ENCODE measurements at regions not wholly inside any gene's neighbourhood (a gene's known extent, or its start where the extent isn't known, plus 50 kb on each side); places are given as distances from the start of the nearest gene placed in this dataset.

DNA sequence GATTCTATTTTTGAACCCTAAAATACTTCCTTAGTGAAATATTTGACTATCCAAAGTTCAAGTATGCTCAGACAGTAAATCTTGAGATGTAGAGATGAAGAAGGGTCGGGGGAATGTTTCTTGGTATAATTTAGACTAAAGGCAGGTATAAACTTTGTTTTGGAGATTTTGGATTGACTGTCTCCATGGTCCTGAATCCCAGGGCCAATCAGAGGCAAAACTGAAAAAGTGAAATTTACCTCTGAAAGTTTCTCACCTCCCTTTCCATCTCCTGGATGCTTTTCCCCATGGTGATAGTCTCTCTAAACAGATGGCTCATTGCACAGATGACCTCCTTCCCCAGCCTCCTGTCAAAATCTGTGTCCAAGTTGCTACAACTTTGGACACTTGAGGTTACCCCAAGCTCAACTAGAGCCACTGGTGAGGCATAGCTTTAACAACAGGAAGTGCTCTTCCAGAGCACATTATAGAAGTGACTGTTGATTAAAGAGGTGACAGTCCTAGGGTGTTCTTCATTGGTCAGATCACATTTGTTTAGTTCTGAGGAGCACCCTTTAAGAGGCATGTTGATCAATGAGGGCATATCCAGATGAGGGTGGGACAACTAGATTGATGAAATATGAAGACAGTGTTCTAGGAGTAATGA, 128.4 kb downstream of the AKAP11 start (continued):
- TF ChIP-seq, protein P1, sequence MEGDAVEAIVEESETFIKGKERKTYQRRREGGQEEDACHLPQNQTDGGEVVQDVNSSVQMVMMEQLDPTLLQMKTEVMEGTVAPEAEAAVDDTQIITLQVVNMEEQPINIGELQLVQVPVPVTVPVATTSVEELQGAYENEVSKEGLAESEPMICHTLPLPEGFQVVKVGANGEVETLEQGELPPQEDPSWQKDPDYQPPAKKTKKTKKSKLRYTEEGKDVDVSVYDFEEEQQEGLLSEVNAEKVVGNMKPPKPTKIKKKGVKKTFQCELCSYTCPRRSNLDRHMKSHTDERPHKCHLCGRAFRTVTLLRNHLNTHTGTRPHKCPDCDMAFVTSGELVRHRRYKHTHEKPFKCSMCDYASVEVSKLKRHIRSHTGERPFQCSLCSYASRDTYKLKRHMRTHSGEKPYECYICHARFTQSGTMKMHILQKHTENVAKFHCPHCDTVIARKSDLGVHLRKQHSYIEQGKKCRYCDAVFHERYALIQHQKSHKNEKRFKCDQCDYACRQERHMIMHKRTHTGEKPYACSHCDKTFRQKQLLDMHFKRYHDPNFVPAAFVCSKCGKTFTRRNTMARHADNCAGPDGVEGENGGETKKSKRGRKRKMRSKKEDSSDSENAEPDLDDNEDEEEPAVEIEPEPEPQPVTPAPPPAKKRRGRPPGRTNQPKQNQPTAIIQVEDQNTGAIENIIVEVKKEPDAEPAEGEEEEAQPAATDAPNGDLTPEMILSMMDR (conservative IDR thresholded peaks at IDR 0.05; ENCODE audit: low read depth in 2 of 2): no peak
- TF ChIP-seq EZH2phosphoT487 (IDR thresholded peaks at IDR 0.05; ENCODE audit: unreplicated experiment) (no peak), JUNB (IDR thresholded peaks at IDR 0.05; ENCODE audit: unreplicated experiment) (no peak), ZNF114 (CRISPR knock-in tag; IDR thresholded peaks at IDR 0.05) (no peak)

DNA sequence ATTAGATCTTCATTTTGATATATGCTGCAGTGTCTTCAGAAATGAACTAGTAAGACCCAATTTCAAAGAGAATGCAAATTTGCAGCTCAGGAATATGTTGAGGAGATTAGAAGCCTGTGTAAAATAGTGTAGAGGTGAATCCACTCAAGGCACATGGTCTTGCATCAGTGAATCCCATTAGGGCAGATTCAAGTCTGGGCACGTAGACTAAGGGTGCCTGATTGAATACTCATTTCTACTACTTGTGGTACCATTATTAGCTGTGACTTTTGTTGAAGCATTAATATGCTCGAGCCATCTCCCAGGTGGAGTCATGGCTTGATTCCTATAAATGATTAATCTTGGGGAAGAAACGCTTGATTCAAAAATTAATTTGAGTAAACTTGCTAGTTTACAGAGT, 129.4 kb downstream of the AKAP11 start:
- H3K9me2 ChIP-seq (ENCODE audit: insufficient read depth): peaks cover 22% of the 10 kb centered on the region
- H3K4me2 ChIP-seq: no peak overlapping the region
- no peak overlapping the region for H3K27ac ChIP-seq (ENCODE audit: low read depth)
- peaks cover 11% of the 10 kb centered on the region for H3K4me1 Mint-ChIP-seq
- H3K27ac Mint-ChIP-seq: no peak overlapping the region
- H3K4me1 ChIP-seq (ENCODE audit: insufficient read depth): no peaks in the 10 kb centered on the region
- no peaks in the 10 kb centered on the region for H3F3A ChIP-seq (replicated peaks; ENCODE audit: low read depth)
- no peaks in the 10 kb centered on the region for H3K9me3 Mint-ChIP-seq
- no peak overlapping the region for H3K4me3 ChIP-seq
- peaks cover 5% of the 10 kb centered on the region for H3K27me3 Mint-ChIP-seq (ENCODE audit: insufficient read depth, low read depth, poor library complexity)
- no peaks in the 10 kb centered on the region for H3K36me3 ChIP-seq (ENCODE audit: insufficient read depth)
- no peak for DNase-seq (ENCODE audit: low spot score)
- no peak for ATAC-seq
- H3K27me3 ChIP-seq (ENCODE audit: insufficient read depth): no peaks in the 10 kb centered on the region
- H3K79me2 ChIP-seq (replicated peaks; ENCODE audit: insufficient read depth): no peaks in the 10 kb centered on the region
- H3K36me3 Mint-ChIP-seq (ENCODE audit: low read depth): no peaks in the 10 kb centered on the region
- H4K20me1 ChIP-seq (replicated peaks; ENCODE audit: insufficient read depth): no peaks in the 10 kb centered on the region
- H2AFZ ChIP-seq: peak overlapping the region; percentile 59; the same call in 1 of the 2 replicates
- no peak overlapping the region for H3K4me3 Mint-ChIP-seq
- TF ChIP-seq EZH2phosphoT487 (IDR thresholded peaks at IDR 0.05; ENCODE audit: unreplicated experiment) (no peak), NANOG (IDR thresholded peaks at IDR 0.05; ENCODE audit: borderline replicate concordance) (no peak), POLR2AphosphoS5 (IDR thresholded peaks at IDR 0.05; ENCODE audit: low read depth) (no peak), EZH2 (IDR thresholded peaks at IDR 0.05; ENCODE audit: low read depth, unreplicated experiment) (no peak), STAT1 (IDR thresholded peaks at IDR 0.05; ENCODE audit: unreplicated experiment) (no peak), ZNF114 (CRISPR knock-in tag; IDR thresholded peaks at IDR 0.05) (no peak), JUNB (IDR thresholded peaks at IDR 0.05; ENCODE audit: unreplicated experiment) (no peak)
- TF ChIP-seq, protein P1 (conservative IDR thresholded peaks at IDR 0.05; ENCODE audit: low read depth in 2 of 2): no peak
- TF ChIP-seq, protein P2, sequence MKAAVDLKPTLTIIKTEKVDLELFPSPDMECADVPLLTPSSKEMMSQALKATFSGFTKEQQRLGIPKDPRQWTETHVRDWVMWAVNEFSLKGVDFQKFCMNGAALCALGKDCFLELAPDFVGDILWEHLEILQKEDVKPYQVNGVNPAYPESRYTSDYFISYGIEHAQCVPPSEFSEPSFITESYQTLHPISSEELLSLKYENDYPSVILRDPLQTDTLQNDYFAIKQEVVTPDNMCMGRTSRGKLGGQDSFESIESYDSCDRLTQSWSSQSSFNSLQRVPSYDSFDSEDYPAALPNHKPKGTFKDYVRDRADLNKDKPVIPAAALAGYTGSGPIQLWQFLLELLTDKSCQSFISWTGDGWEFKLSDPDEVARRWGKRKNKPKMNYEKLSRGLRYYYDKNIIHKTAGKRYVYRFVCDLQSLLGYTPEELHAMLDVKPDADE (IDR thresholded peaks at IDR 0.05): no peak
- TF ChIP-seq, protein P3, sequence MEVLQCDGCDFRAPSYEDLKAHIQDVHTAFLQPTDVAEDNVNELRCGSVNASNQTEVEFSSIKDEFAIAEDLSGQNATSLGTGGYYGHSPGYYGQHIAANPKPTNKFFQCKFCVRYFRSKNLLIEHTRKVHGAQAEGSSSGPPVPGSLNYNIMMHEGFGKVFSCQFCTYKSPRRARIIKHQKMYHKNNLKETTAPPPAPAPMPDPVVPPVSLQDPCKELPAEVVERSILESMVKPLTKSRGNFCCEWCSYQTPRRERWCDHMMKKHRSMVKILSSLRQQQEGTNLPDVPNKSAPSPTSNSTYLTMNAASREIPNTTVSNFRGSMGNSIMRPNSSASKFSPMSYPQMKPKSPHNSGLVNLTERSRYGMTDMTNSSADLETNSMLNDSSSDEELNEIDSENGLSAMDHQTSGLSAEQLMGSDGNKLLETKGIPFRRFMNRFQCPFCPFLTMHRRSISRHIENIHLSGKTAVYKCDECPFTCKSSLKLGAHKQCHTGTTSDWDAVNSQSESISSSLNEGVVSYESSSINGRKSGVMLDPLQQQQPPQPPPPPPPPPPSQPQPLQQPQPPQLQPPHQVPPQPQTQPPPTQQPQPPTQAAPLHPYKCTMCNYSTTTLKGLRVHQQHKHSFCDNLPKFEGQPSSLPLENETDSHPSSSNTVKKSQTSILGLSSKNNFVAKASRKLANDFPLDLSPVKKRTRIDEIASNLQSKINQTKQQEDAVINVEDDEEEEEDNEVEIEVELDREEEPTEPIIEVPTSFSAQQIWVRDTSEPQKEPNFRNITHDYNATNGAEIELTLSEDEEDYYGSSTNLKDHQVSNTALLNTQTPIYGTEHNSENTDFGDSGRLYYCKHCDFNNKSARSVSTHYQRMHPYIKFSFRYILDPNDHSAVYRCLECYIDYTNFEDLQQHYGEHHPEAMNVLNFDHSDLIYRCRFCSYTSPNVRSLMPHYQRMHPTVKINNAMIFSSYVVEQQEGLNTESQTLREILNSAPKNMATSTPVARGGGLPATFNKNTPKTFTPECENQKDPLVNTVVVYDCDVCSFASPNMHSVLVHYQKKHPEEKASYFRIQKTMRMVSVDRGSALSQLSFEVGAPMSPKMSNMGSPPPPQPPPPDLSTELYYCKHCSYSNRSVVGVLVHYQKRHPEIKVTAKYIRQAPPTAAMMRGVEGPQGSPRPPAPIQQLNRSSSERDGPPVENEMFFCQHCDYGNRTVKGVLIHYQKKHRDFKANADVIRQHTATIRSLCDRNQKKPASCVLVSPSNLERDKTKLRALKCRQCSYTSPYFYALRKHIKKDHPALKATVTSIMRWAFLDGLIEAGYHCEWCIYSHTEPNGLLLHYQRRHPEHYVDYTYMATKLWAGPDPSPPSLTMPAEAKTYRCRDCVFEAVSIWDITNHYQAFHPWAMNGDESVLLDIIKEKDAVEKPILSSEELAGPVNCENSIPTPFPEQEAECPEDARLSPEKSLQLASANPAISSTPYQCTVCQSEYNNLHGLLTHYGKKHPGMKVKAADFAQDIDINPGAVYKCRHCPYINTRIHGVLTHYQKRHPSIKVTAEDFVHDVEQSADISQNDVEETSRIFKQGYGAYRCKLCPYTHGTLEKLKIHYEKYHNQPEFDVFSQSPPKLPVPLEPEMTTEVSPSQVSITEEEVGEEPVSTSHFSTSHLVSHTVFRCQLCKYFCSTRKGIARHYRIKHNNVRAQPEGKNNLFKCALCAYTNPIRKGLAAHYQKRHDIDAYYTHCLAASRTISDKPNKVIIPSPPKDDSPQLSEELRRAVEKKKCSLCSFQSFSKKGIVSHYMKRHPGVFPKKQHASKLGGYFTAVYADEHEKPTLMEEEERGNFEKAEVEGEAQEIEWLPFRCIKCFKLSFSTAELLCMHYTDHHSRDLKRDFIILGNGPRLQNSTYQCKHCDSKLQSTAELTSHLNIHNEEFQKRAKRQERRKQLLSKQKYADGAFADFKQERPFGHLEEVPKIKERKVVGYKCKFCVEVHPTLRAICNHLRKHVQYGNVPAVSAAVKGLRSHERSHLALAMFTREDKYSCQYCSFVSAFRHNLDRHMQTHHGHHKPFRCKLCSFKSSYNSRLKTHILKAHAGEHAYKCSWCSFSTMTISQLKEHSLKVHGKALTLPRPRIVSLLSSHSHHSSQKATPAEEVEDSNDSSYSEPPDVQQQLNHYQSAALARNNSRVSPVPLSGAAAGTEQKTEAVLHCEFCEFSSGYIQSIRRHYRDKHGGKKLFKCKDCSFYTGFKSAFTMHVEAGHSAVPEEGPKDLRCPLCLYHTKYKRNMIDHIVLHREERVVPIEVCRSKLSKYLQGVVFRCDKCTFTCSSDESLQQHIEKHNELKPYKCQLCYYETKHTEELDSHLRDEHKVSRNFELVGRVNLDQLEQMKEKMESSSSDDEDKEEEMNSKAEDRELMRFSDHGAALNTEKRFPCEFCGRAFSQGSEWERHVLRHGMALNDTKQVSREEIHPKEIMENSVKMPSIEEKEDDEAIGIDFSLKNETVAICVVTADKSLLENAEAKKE (CRISPR knock-in tag; IDR thresholded peaks at IDR 0.05): no peak
